ENCODE measurements at regions not wholly inside any gene's neighbourhood (a gene's known extent, or its start where the extent isn't known, plus 50 kb on each side); places are given as distances from the start of the nearest gene placed in this dataset.

GRCh38 chr1:175793617-175794016, 50.2 kb upstream of the TNR start:
- TF ChIP-seq CTCF (IDR thresholded peaks at IDR 0.05) = no peak
- no peak for TF ChIP-seq POLR2A (IDR thresholded peaks at IDR 0.05)
- no peak for TF ChIP-seq POLR2AphosphoS5 (IDR thresholded peaks at IDR 0.05)

Measured in prostate gland (tissue), 2 donors.